ENCODE measurements at regions not wholly inside any gene's neighbourhood (a gene's known extent, or its start where the extent isn't known, plus 50 kb on each side); places are given as distances from the start of the nearest gene placed in this dataset.

DNA sequence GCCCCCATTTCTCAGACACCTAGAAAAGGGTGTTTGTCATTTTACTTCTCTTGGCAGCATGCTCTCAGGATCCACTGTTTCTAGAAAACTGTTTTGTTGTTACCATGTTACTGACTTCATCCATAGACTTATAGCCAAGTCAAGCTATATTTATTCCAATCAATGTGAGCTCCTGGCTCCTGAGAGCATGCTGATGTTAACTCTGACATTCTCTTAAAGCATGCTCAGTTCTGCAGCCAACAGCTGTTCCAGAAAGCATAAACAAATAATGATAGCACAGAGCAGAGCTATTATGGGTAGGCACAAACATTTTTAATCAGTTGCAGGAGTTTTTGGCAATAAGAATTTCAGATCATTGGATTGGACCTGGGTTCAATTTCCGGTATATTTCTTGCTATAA lies 92.4 kb upstream of the CEP85L start:
- no CpG with 5 or more reads among the region's 1 CpG for WGBS (ENCODE audit: insufficient coverage)
- no peaks in the 10 kb centered on the region for H3K36me3 ChIP-seq (ENCODE audit: control insufficient read depth, insufficient read depth, low read length)
- H3K4me1 Mint-ChIP-seq = peaks cover 0 to 12% of the 10 kb centered on the region in 2 donors
- ATAC-seq (no peak), DNase-seq (no peak)
- peaks cover 7 to 19% of the 10 kb centered on the region in 2 donors for H3K27me3 Mint-ChIP-seq (ENCODE audit: low read depth in 2 of 2)
- H3K27me3 ChIP-seq (ENCODE audit: control insufficient read depth, insufficient read depth, low read length) = no peaks in the 10 kb centered on the region
- H3K27ac Mint-ChIP-seq = no peak overlapping the region
- no peak overlapping the region for H3K4me3 Mint-ChIP-seq
- no peaks in the 10 kb centered on the region for H3K4me1 ChIP-seq (ENCODE audit: control insufficient read depth, insufficient read depth, low read length)
- H3K36me3 Mint-ChIP-seq = no peaks in the 10 kb centered on the region
- TF ChIP-seq, protein P1, sequence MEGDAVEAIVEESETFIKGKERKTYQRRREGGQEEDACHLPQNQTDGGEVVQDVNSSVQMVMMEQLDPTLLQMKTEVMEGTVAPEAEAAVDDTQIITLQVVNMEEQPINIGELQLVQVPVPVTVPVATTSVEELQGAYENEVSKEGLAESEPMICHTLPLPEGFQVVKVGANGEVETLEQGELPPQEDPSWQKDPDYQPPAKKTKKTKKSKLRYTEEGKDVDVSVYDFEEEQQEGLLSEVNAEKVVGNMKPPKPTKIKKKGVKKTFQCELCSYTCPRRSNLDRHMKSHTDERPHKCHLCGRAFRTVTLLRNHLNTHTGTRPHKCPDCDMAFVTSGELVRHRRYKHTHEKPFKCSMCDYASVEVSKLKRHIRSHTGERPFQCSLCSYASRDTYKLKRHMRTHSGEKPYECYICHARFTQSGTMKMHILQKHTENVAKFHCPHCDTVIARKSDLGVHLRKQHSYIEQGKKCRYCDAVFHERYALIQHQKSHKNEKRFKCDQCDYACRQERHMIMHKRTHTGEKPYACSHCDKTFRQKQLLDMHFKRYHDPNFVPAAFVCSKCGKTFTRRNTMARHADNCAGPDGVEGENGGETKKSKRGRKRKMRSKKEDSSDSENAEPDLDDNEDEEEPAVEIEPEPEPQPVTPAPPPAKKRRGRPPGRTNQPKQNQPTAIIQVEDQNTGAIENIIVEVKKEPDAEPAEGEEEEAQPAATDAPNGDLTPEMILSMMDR (IDR thresholded peaks at IDR 0.05) = no peak
- intact Hi-C loops (cut with micrococcal nuclease) = no loop called here
- no peak overlapping the region for H3K27ac ChIP-seq (ENCODE audit: low read length)
- no peak overlapping the region for H3K4me3 ChIP-seq (ENCODE audit: low read length)
- H3K9me3 ChIP-seq (ENCODE audit: control insufficient read depth, insufficient read depth, low read length) = no peaks in the 10 kb centered on the region
- H3K9me3 Mint-ChIP-seq = no peaks in the 10 kb centered on the region

DNA sequence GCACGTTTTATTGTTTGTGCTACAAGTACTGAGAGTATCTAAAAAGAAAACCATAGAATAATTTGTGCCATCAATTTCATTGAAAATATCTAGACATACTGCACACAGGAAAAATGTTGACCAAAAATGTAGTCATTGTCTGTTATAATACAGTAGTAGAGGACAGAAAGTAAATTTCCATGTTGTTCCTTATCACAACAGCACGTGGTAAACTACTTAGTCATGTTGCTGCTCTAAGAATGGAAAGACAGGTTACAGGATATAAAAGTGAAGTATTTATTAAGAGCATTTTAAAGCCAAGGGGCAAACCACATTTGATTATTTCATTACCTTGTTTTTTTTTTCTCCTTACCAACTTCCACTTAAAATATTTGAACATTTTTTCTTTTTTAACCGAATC lies 89.0 kb upstream of the CEP85L start:
- Histone ChIP-seq H3K4me3 (ENCODE audit: low read length) (no peak overlapping the region), H3K9me3 (ENCODE audit: control insufficient read depth, insufficient read depth, low read length) (no peaks in the 10 kb centered on the region), H3K4me1 (ENCODE audit: control insufficient read depth, insufficient read depth, low read length) (no peaks in the 10 kb centered on the region), H3K36me3 (ENCODE audit: control insufficient read depth, insufficient read depth, low read length) (no peaks in the 10 kb centered on the region), H3K27me3 (ENCODE audit: control insufficient read depth, insufficient read depth, low read length) (no peaks in the 10 kb centered on the region), H3K27ac (ENCODE audit: low read length) (no peak overlapping the region)
- 33% methylated on average over 1 of the region's 3 CpGs for WGBS (ENCODE audit: insufficient coverage)
- peaks cover 12 to 16% of the 10 kb centered on the region in 2 donors for H3K27me3 Mint-ChIP-seq (ENCODE audit: low read depth in 2 of 2)
- DNase-seq = no peak
- H3K4me1 Mint-ChIP-seq = peaks cover 0 to 7% of the 10 kb centered on the region in 2 donors
- TF ChIP-seq, protein P1 (IDR thresholded peaks at IDR 0.05) = no peak
- intact Hi-C loops (cut with micrococcal nuclease) = no loop called here
- H3K36me3 Mint-ChIP-seq = no peaks in the 10 kb centered on the region
- no peak overlapping the region for H3K27ac Mint-ChIP-seq
- no peaks in the 10 kb centered on the region for H3K9me3 Mint-ChIP-seq
- H3K4me3 Mint-ChIP-seq = no peak overlapping the region
- no peak for ATAC-seq

DNA sequence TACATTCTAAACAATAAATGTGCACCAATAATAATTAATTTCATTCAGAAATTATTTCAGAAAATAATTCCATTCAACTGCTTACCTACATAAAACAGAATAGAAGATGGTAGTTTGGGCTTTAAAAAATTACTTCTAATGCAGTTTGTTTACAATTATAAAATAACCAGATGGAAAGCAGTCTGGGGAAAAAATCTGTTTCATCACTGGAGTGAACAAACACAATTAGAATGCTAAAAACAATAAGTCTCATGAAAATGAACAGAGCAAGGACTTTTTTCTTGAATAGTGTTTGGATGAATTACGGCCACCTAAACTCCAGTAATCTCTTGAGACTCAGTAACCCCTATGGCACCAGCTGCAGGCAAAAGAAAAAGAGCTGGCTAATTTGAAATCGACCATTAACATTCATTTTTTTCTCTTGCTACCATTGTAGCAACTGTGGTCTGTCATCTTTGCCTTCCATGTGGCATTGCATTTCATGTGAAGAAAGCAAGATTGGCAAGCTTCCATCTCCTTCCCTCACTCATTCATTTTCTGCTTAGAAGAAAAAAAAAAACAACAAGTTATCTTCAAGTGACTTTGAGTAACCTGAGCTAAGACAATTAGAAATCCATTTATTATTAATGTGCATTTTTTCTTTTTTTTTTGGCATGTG lies 88.4 kb upstream of the CEP85L start:
- Histone ChIP-seq H3K36me3 (ENCODE audit: control insufficient read depth, insufficient read depth, low read length) (no peaks in the 10 kb centered on the region), H3K9me3 (ENCODE audit: control insufficient read depth, insufficient read depth, low read length) (no peaks in the 10 kb centered on the region), H3K27me3 (ENCODE audit: control insufficient read depth, insufficient read depth, low read length) (no peaks in the 10 kb centered on the region), H3K27ac (ENCODE audit: low read length) (no peak overlapping the region), H3K4me1 (ENCODE audit: control insufficient read depth, insufficient read depth, low read length) (no peaks in the 10 kb centered on the region), H3K4me3 (ENCODE audit: low read length) (no peak overlapping the region)
- TF ChIP-seq, protein P1 (IDR thresholded peaks at IDR 0.05) = no peak
- no peak for DNase-seq
- WGBS (ENCODE audit: insufficient coverage) = 83% methylated on average over 2 of the region's 2 CpGs
- no peak overlapping the region for H3K27ac Mint-ChIP-seq
- no peaks in the 10 kb centered on the region for H3K9me3 Mint-ChIP-seq
- H3K4me1 Mint-ChIP-seq = peaks cover 0 to 11% of the 10 kb centered on the region in 2 donors
- intact Hi-C loops (cut with micrococcal nuclease) = no loop called here
- no peak overlapping the region for H3K4me3 Mint-ChIP-seq
- H3K27me3 Mint-ChIP-seq (ENCODE audit: low read depth in 2 of 2) = peaks cover 11% of the 10 kb centered on the region in 2 donors
- H3K36me3 Mint-ChIP-seq = no peaks in the 10 kb centered on the region
- ATAC-seq = no peak

DNA sequence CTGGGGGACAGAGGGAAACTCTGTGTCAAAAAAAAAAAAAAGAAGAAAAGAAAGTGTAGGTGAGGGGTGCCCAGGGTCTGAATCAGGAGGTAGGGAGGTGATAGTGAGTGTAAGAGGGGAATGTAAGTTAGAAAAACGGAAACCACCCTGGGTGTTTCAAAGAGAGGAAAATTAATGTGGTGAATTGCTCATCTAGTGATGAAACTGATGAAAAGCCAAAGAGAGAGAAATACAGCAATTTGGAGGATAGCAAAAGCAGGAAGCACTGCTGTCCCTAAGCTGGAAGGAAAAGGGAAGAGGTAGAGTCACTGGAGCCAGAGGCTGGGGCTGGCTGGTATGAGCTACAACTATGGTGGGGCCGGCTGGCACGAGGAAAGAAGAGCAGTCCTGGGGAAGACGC lies 85.0 kb upstream of the CEP85L start:
- Histone ChIP-seq H3K27ac (ENCODE audit: low read length) (no peak overlapping the region), H3K4me1 (ENCODE audit: control insufficient read depth, insufficient read depth, low read length) (no peaks in the 10 kb centered on the region), H3K9me3 (ENCODE audit: control insufficient read depth, insufficient read depth, low read length) (no peaks in the 10 kb centered on the region), H3K4me3 (ENCODE audit: low read length) (no peak overlapping the region), H3K36me3 (ENCODE audit: control insufficient read depth, insufficient read depth, low read length) (no peaks in the 10 kb centered on the region), H3K27me3 (ENCODE audit: control insufficient read depth, insufficient read depth, low read length) (no peaks in the 10 kb centered on the region)
- 82% methylated on average over 4 of the region's 4 CpGs for WGBS (ENCODE audit: insufficient coverage)
- H3K27me3 Mint-ChIP-seq (ENCODE audit: low read depth in 2 of 2) = peaks cover 5 to 7% of the 10 kb centered on the region in 2 donors
- TF ChIP-seq, protein P1 (IDR thresholded peaks at IDR 0.05) = no peak
- DNase-seq = no peak
- intact Hi-C loops (cut with micrococcal nuclease) = no loop called here
- no peak overlapping the region for H3K27ac Mint-ChIP-seq
- peaks cover 0 to 7% of the 10 kb centered on the region in 2 donors for H3K4me1 Mint-ChIP-seq
- H3K36me3 Mint-ChIP-seq = no peaks in the 10 kb centered on the region
- no peak overlapping the region for H3K4me3 Mint-ChIP-seq
- no peaks in the 10 kb centered on the region for H3K9me3 Mint-ChIP-seq
- no peak for ATAC-seq

Measured in natural killer cell (primary cell).